T-helper 2 cell treated with Interferon-gamma antibody and Interleukin-4, amounts not matched to agents 5 μg/mL and 100 μg/mL, for 36 hours (primary cell): ENCODE measurements at regions not wholly inside any gene's neighbourhood (a gene's known extent, or its start where the extent isn't known, plus 50 kb on each side); places are given as distances from the start of the nearest gene placed in this dataset.

ENCODE experiments used
- DNase-seq: peaks from one replicate; pipeline ENCODE4 v3.0.0; 2021; ENCODE audit warnings: low spot score
- H3K27ac Mint-ChIP-seq: one replicate; pipeline ENCODE4 v1.8.0; 2021; ENCODE audit warnings: mild to moderate bottlenecking, mixed read lengths
- H3K27me3 Mint-ChIP-seq: one replicate; pipeline ENCODE4 v1.8.0; 2021; ENCODE audit warnings: low read depth, mixed read lengths
- H3K36me3 Mint-ChIP-seq: one replicate; pipeline ENCODE4 v1.8.0; 2021; ENCODE audit warnings: low read depth, mixed read lengths
- H3K4me1 Mint-ChIP-seq: one replicate; pipeline ENCODE4 v1.8.0; 2021; ENCODE audit warnings: low read depth, mixed read lengths
- H3K4me3 Mint-ChIP-seq: one replicate; pipeline ENCODE4 v1.8.0; 2022; ENCODE audit warnings: mild to moderate bottlenecking, moderate library complexity, mixed read lengths
- H3K9me3 Mint-ChIP-seq: one replicate; pipeline ENCODE4 v1.8.0; 2021; ENCODE audit warnings: mixed read lengths

GRCh38 chr6:84560436-84561390, 203.7 kb downstream of the TBX18 start:
- Mint-ChIP-seq H3K27me3 (no peaks in the 10 kb centered on the region), H3K4me3 (no peak overlapping the region), H3K27ac (no peak overlapping the region), H3K9me3 (no peaks in the 10 kb centered on the region), H3K36me3 (no peaks in the 10 kb centered on the region), H3K4me1 (no peaks in the 10 kb centered on the region)
- DNase-seq = no peak

DNA sequence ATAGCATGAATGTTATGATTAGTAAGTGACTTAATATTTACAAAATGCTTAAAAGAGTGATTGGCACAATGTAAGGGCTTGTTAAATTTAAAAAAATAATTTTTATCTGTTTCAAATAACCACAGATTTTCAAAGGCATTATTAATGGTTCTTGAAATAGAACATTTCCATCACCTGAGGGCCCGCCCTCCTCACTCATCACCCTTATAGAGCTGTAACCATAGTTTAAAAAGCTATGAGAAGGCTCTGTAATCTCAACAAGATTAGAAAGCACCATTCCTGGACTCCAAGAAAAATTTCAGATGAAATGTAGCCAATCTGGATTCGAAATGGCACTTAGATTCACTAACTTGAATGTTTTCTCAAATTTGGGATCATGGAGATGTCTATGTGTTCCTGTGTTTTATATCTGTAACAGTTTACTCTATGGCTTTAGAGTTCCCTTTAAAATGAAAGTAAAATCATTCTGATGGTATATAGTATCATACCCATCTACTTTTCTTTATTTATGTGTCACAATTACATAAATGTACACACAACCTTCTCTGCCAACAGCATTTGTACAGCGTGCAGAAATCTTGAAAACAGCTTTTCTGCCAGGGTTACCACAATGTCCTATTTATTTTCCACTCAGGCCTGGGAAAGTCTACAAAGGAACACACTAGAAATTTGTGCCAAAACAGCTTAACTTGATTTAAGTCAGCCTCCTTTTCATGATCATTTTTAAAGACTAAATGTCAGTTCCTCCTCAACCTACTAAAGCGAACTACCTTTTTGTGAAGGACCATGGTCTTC, 207.7 kb downstream of the TBX18 start:
- Mint-ChIP-seq H3K9me3 (peaks cover 4% of the 10 kb centered on the region), H3K36me3 (no peaks in the 10 kb centered on the region), H3K4me1 (no peaks in the 10 kb centered on the region), H3K27ac (no peak overlapping the region), H3K4me3 (no peak overlapping the region), H3K27me3 (no peaks in the 10 kb centered on the region)
- DNase-seq = no peak

DNA sequence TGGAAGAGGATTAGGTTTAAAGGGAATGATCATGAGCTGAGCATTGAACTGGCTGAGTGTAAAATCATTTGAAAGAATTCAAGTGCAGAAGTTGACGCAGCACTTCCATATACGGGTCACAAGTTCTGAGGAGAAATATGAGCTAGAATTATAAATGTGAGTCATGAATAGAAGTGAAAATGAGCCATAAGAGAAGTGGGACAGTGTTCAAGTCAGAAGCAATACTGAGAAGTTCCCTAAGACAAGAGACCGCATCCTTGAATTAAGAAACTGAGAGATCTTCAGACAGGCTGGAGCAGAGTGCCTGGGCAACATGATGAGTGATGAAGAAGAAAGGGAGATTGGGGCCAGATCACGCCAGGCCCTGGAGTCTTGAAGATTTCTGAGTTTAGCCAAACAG, 209.7 kb downstream of the TBX18 start:
- no peak for DNase-seq
- Mint-ChIP-seq H3K9me3 (peaks cover 9% of the 10 kb centered on the region), H3K4me1 (no peaks in the 10 kb centered on the region), H3K4me3 (no peak overlapping the region), H3K27ac (no peak overlapping the region), H3K36me3 (no peaks in the 10 kb centered on the region), H3K27me3 (no peaks in the 10 kb centered on the region)

DNA sequence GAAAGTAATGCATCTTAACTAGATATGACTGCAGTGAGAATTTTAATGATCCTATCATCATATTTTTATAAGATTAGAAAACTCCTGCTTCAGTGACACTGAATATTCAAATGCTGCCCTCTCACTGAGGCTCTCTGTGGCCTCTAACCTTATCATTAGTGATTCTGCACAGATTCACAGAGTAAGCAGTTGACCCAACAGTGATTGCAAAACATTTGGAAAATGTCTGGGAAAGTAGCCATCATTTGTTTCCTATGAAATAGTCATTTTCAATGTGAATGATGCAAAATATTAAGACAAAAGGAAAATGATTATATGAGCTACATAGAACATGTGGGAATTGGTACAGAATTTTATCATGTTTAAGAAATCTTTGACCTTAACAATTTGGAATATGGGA, 210.3 kb downstream of the TBX18 start:
- no peak for DNase-seq
- no peak overlapping the region for H3K27ac Mint-ChIP-seq
- no peaks in the 10 kb centered on the region for H3K27me3 Mint-ChIP-seq
- no peaks in the 10 kb centered on the region for H3K36me3 Mint-ChIP-seq
- no peak overlapping the region for H3K4me3 Mint-ChIP-seq
- H3K9me3 Mint-ChIP-seq = peaks cover 9% of the 10 kb centered on the region
- H3K4me1 Mint-ChIP-seq = no peaks in the 10 kb centered on the region

DNA sequence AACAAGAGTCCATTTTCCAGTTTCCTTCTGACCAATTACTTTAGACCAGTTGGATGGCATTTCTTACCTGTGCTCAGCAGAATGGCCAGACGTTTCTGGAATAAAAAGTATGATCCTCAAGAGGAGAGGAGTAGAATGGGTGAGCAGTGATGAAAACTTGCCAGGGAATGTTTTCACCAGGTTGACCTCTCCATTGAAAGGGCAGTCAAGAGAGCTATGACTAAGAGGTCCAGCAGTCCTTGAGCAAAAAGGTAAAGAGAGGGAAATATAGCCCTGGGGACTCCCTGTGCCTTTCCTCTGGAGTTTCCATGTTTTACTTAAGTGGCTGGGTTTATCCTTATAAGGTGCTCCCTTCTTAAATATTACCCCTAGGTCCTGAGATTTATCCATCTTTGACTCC, 210.9 kb downstream of the TBX18 start:
- DNase-seq = no peak
- H3K4me3 Mint-ChIP-seq = no peak overlapping the region
- no peaks in the 10 kb centered on the region for H3K27me3 Mint-ChIP-seq
- H3K4me1 Mint-ChIP-seq = no peaks in the 10 kb centered on the region
- H3K9me3 Mint-ChIP-seq = peaks cover 9% of the 10 kb centered on the region
- no peak overlapping the region for H3K27ac Mint-ChIP-seq
- H3K36me3 Mint-ChIP-seq = no peaks in the 10 kb centered on the region

DNA sequence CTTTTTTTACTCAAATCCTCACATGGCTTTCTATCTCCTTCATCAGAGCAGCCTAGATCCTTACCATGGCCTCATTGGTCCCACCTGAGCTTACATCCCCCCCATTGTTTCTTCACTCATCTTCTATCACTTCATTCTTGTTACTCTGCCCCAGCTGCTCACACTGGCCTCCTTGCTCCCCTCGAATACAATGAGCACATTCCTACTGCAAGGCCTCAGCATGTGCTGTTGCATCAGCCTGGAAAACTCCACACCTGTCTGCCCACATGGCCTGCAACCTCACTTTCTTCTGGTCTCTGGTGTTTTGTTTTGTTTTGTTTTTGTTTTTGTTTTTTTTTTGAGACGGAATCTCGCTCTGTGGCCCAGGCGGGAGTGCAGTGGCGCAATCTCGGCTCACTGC, 212.6 kb downstream of the TBX18 start:
- H3K4me1 Mint-ChIP-seq = no peaks in the 10 kb centered on the region
- no peaks in the 10 kb centered on the region for H3K36me3 Mint-ChIP-seq
- H3K27ac Mint-ChIP-seq = no peak overlapping the region
- H3K4me3 Mint-ChIP-seq = no peak overlapping the region
- DNase-seq = no peak
- H3K27me3 Mint-ChIP-seq = no peaks in the 10 kb centered on the region
- H3K9me3 Mint-ChIP-seq = peaks cover 9% of the 10 kb centered on the region

- Mint-ChIP-seq H3K36me3 (no peaks in the 10 kb centered on the region), H3K27ac (no peak overlapping the region), H3K9me3 (peaks cover 9% of the 10 kb centered on the region), H3K27me3 (no peaks in the 10 kb centered on the region), H3K4me3 (no peak overlapping the region), H3K4me1 (no peaks in the 10 kb centered on the region)
- no peak for DNase-seq
Measured at GRCh38 chr6:84549917-84550316, 214.5 kb downstream of the TBX18 start.

- Mint-ChIP-seq H3K9me3 (peaks cover 5% of the 10 kb centered on the region), H3K27me3 (no peaks in the 10 kb centered on the region), H3K4me3 (no peak overlapping the region), H3K27ac (no peak overlapping the region), H3K4me1 (no peaks in the 10 kb centered on the region), H3K36me3 (no peaks in the 10 kb centered on the region)
- DNase-seq = no peak
Measured at GRCh38 chr6:84547341-84547801, 217.0 kb downstream of the TBX18 start.

DNA sequence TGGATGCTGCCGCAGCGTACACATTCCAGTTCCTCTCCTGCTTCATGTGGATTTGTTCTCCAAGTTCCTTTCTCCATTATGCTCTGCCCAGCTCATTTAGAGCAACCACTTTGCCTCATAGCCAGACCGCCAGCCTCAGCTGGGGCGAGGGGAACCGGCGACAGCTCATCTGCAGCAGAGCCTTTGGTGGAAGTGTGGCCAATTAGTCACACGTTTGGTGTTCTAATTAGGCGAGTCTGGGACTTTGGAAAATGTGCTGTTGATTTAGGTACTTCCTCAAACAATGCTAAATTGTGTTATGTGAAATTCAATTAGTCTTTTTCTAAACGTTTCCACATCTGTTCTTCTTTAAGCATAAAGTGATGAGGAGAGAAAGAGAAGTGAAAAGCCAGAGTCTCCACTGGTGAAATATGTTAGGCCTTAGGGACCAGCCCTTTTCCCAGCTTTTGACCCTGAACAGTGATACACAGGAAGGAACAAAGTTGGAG, 217.9 kb downstream of the TBX18 start:
- H3K4me1 Mint-ChIP-seq = no peaks in the 10 kb centered on the region
- no peaks in the 10 kb centered on the region for H3K36me3 Mint-ChIP-seq
- H3K4me3 Mint-ChIP-seq = no peak overlapping the region
- no peaks in the 10 kb centered on the region for H3K27me3 Mint-ChIP-seq
- DNase-seq = no peak
- peaks cover 2% of the 10 kb centered on the region for H3K9me3 Mint-ChIP-seq
- no peak overlapping the region for H3K27ac Mint-ChIP-seq

- no peak overlapping the region for H3K4me3 Mint-ChIP-seq
- no peaks in the 10 kb centered on the region for H3K9me3 Mint-ChIP-seq
- H3K27me3 Mint-ChIP-seq = no peaks in the 10 kb centered on the region
- no peaks in the 10 kb centered on the region for H3K36me3 Mint-ChIP-seq
- H3K27ac Mint-ChIP-seq = no peak overlapping the region
- DNase-seq = no peak
- no peaks in the 10 kb centered on the region for H3K4me1 Mint-ChIP-seq
Measured at GRCh38 chr6:84539122-84539856, 225.1 kb downstream of the TBX18 start.

GRCh38 chr6:84536885-84537638, 227.3 kb downstream of the TBX18 start:
- no peak overlapping the region for H3K27ac Mint-ChIP-seq
- no peak for DNase-seq
- H3K9me3 Mint-ChIP-seq = no peaks in the 10 kb centered on the region
- no peaks in the 10 kb centered on the region for H3K27me3 Mint-ChIP-seq
- H3K4me3 Mint-ChIP-seq = no peak overlapping the region
- H3K36me3 Mint-ChIP-seq = no peaks in the 10 kb centered on the region
- H3K4me1 Mint-ChIP-seq = no peaks in the 10 kb centered on the region

DNA sequence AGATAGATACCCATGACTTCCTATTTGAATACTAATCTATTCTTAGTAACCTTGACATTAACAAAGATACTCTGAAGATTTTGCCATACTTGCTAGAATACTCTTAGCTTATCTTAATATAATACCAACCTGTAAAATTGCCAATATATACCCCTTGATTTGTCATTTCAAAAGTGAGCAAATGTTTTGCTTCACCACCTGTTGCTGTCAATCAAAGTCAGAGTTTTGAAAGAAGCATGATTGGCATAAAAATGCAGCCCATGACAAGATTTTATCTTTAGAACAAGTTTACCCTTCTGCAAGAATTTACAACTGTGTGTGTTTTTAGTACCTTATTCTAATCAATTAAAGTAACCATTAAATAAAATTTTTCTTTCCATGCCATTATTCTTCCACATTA, 236.2 kb downstream of the TBX18 start:
- no peaks in the 10 kb centered on the region for H3K9me3 Mint-ChIP-seq
- DNase-seq = no peak
- no peaks in the 10 kb centered on the region for H3K27me3 Mint-ChIP-seq
- H3K4me1 Mint-ChIP-seq = peaks cover 7% of the 10 kb centered on the region
- no peak overlapping the region for H3K4me3 Mint-ChIP-seq
- no peak overlapping the region for H3K27ac Mint-ChIP-seq
- no peaks in the 10 kb centered on the region for H3K36me3 Mint-ChIP-seq

DNA sequence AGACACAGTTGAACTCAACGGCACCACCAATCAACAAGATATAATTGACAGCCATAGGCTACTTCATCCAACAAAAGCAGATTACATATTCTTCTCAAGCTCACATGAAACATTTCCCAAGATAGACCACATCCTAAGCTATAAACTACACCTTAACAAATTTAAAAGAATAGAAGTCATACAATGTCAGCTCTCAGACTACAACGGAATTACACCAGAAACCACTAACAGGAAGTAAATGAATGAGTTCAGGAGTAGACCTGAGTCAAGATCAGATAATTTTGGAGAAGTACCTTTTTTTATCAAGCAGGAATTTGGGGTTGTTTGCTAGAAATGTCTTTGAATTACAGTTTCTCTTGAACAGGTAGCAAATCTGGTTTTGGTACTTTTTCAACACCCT, 237.8 kb downstream of the TBX18 start:
- Mint-ChIP-seq H3K27me3 (no peaks in the 10 kb centered on the region), H3K9me3 (no peaks in the 10 kb centered on the region), H3K4me1 (peaks cover 7% of the 10 kb centered on the region), H3K27ac (no peak overlapping the region), H3K36me3 (no peaks in the 10 kb centered on the region), H3K4me3 (no peak overlapping the region)
- no peak for DNase-seq
